ENCODE measurements at regions not wholly inside any gene's neighbourhood (a gene's known extent, or its start where the extent isn't known, plus 50 kb on each side); places are given as distances from the start of the nearest gene placed in this dataset.

DNA sequence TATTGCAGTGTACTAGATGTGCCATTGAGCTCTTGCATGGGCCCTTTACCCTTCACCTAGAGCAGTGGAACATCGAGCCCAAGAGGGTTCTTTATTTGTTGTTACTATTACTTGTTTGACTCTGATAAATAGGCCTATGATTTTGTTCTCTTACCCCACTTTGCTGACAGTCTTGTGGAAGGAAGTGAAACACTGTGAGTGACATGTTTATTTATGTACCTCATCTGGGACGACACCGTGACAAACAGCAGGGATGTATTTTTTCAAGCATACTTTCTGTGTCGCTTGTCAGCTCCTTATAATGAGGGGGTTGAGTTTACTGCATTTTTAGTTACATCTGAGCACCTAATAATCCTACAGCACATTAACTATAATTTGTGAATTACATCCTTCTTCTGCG, 1010.3 kb upstream of the TENM4 start:
- TF ChIP-seq, protein P1, sequence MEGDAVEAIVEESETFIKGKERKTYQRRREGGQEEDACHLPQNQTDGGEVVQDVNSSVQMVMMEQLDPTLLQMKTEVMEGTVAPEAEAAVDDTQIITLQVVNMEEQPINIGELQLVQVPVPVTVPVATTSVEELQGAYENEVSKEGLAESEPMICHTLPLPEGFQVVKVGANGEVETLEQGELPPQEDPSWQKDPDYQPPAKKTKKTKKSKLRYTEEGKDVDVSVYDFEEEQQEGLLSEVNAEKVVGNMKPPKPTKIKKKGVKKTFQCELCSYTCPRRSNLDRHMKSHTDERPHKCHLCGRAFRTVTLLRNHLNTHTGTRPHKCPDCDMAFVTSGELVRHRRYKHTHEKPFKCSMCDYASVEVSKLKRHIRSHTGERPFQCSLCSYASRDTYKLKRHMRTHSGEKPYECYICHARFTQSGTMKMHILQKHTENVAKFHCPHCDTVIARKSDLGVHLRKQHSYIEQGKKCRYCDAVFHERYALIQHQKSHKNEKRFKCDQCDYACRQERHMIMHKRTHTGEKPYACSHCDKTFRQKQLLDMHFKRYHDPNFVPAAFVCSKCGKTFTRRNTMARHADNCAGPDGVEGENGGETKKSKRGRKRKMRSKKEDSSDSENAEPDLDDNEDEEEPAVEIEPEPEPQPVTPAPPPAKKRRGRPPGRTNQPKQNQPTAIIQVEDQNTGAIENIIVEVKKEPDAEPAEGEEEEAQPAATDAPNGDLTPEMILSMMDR (IDR thresholded peaks at IDR 0.05; ENCODE audit: low read length) = no peak
- no peak for TF ChIP-seq EZH2 (IDR thresholded peaks at IDR 0.05; ENCODE audit: borderline replicate concordance, low read length)

Data from OCI-LY1 (cell line).